ENCODE measurements at regions not wholly inside any gene's neighbourhood (a gene's known extent, or its start where the extent isn't known, plus 50 kb on each side); places are given as distances from the start of the nearest gene placed in this dataset.

GRCh38 chr15:35304389-35304788 is 219.3 kb upstream of the NANOGP8 start:
- CTCF ChIA-PET: interaction anchor here (0.6 to 0.9 kb wide), 2 partner anchors 15 to 1211 kb away, joined by 4 to 6 read pairs; no protein-coding TSS in a partner anchor
- TF ChIP-seq FOXA1 (IDR thresholded peaks at IDR 0.05) (no peak), LEF1 (IDR thresholded peaks at IDR 0.05; ENCODE audit: borderline replicate concordance) (no peak), BHLHE40 (IDR thresholded peaks at IDR 0.05; ENCODE audit: borderline replicate concordance) (no peak), HDGF (IDR thresholded peaks at IDR 0.05; ENCODE audit: borderline replicate concordance) (no peak), CTBP1 (IDR thresholded peaks at IDR 0.05; ENCODE audit: borderline replicate concordance) (no peak), L3MBTL2 (conservative IDR thresholded peaks at IDR 0.05) (no peak), ARNT (IDR thresholded peaks at IDR 0.05) (no peak), PKNOX1 (IDR thresholded peaks at IDR 0.05) (no peak), FOXM1 (IDR thresholded peaks at IDR 0.05; ENCODE audit: borderline replicate concordance) (no peak), ZNF384 (IDR thresholded peaks at IDR 0.05) (no peak), SUZ12 (IDR thresholded peaks at IDR 0.05) (no peak), ELF4 (IDR thresholded peaks at IDR 0.05) (no peak), TARDBP (IDR thresholded peaks at IDR 0.05) (no peak), NFRKB (IDR thresholded peaks at IDR 0.05) (no peak), FOXK2 (IDR thresholded peaks at IDR 0.05) (no peak), SP1 (IDR thresholded peaks at IDR 0.05) (no peak)
- POLR2A ChIA-PET: no interaction called here
- no peak for DNase-seq (ENCODE audit: extremely low spot score)

GRCh38 chr15:35302334-35302733 is 217.2 kb upstream of the NANOGP8 start:
- TF ChIP-seq FOXK2 (IDR thresholded peaks at IDR 0.05) (no peak), FOXA1 (IDR thresholded peaks at IDR 0.05) (no peak), PKNOX1 (IDR thresholded peaks at IDR 0.05) (no peak), ARNT (IDR thresholded peaks at IDR 0.05) (no peak), TARDBP (IDR thresholded peaks at IDR 0.05) (no peak), NFRKB (IDR thresholded peaks at IDR 0.05) (no peak), FOXM1 (IDR thresholded peaks at IDR 0.05; ENCODE audit: borderline replicate concordance) (no peak), ZNF384 (IDR thresholded peaks at IDR 0.05) (no peak)
- ChIA-PET POLR2A (no interaction called here), CTCF (no interaction called here)
- DNase-seq (ENCODE audit: extremely low spot score): no peak

GRCh38 chr15:35301088-35301487 is 216.0 kb upstream of the NANOGP8 start:
- no peak for TF ChIP-seq BHLHE40 (IDR thresholded peaks at IDR 0.05; ENCODE audit: borderline replicate concordance)
- TF ChIP-seq FOXM1 (IDR thresholded peaks at IDR 0.05; ENCODE audit: borderline replicate concordance): no peak
- no peak for TF ChIP-seq L3MBTL2 (conservative IDR thresholded peaks at IDR 0.05)
- no peak for TF ChIP-seq NFRKB (IDR thresholded peaks at IDR 0.05)
- TF ChIP-seq SUZ12 (IDR thresholded peaks at IDR 0.05): no peak
- no peak for TF ChIP-seq ELF4 (IDR thresholded peaks at IDR 0.05)
- TF ChIP-seq LEF1 (IDR thresholded peaks at IDR 0.05; ENCODE audit: borderline replicate concordance): no peak
- TF ChIP-seq HDGF (IDR thresholded peaks at IDR 0.05; ENCODE audit: borderline replicate concordance): no peak
- no peak for TF ChIP-seq SP1 (IDR thresholded peaks at IDR 0.05)
- TF ChIP-seq CTBP1 (IDR thresholded peaks at IDR 0.05; ENCODE audit: borderline replicate concordance): no peak
- TF ChIP-seq ZNF384 (IDR thresholded peaks at IDR 0.05): no peak
- no peak for TF ChIP-seq FOXA1 (IDR thresholded peaks at IDR 0.05)
- ChIA-PET CTCF (no interaction called here), POLR2A (no interaction called here)
- DNase-seq (ENCODE audit: extremely low spot score): no peak

GRCh38 chr15:35299059-35299735 is 214.1 kb upstream of the NANOGP8 start:
- POLR2A ChIA-PET: no interaction called here
- TF ChIP-seq CTBP1 (IDR thresholded peaks at IDR 0.05; ENCODE audit: borderline replicate concordance) (no peak), SUZ12 (IDR thresholded peaks at IDR 0.05) (no peak), PKNOX1 (IDR thresholded peaks at IDR 0.05) (no peak), ELF4 (IDR thresholded peaks at IDR 0.05) (no peak), TARDBP (IDR thresholded peaks at IDR 0.05) (no peak), LEF1 (IDR thresholded peaks at IDR 0.05; ENCODE audit: borderline replicate concordance) (no peak), FOXA1 (IDR thresholded peaks at IDR 0.05) (no peak), FOXM1 (IDR thresholded peaks at IDR 0.05; ENCODE audit: borderline replicate concordance) (no peak), BHLHE40 (IDR thresholded peaks at IDR 0.05; ENCODE audit: borderline replicate concordance) (no peak), ZNF384 (IDR thresholded peaks at IDR 0.05) (no peak), NFRKB (IDR thresholded peaks at IDR 0.05) (no peak), SP1 (IDR thresholded peaks at IDR 0.05) (no peak), HDGF (IDR thresholded peaks at IDR 0.05; ENCODE audit: borderline replicate concordance) (no peak), FOXK2 (IDR thresholded peaks at IDR 0.05) (no peak), L3MBTL2 (conservative IDR thresholded peaks at IDR 0.05) (no peak), ARNT (IDR thresholded peaks at IDR 0.05) (no peak)
- no peak for DNase-seq (ENCODE audit: extremely low spot score)
- CTCF ChIA-PET: no interaction called here

- ChIA-PET CTCF (no interaction called here), POLR2A (no interaction called here)
- DNase-seq (ENCODE audit: extremely low spot score): no peak
- TF ChIP-seq FOXM1 (IDR thresholded peaks at IDR 0.05; ENCODE audit: borderline replicate concordance) (no peak), NFRKB (IDR thresholded peaks at IDR 0.05) (no peak), PKNOX1 (IDR thresholded peaks at IDR 0.05) (no peak), LEF1 (IDR thresholded peaks at IDR 0.05; ENCODE audit: borderline replicate concordance) (no peak), ZNF384 (IDR thresholded peaks at IDR 0.05) (no peak), CTBP1 (IDR thresholded peaks at IDR 0.05; ENCODE audit: borderline replicate concordance) (no peak), L3MBTL2 (conservative IDR thresholded peaks at IDR 0.05) (no peak), SP1 (IDR thresholded peaks at IDR 0.05) (no peak), ARNT (IDR thresholded peaks at IDR 0.05) (no peak), FOXA1 (IDR thresholded peaks at IDR 0.05) (no peak), FOXK2 (IDR thresholded peaks at IDR 0.05) (no peak), ELF4 (IDR thresholded peaks at IDR 0.05) (no peak)
These were observed 213.4 kb upstream of the NANOGP8 start for GRCh38 chr15:35298509-35298908.

Measured in HEK293T (cell line).